ENCODE measurements at regions not wholly inside any gene's neighbourhood (a gene's known extent, or its start where the extent isn't known, plus 50 kb on each side); places are given as distances from the start of the nearest gene placed in this dataset.

GRCh38 chr19:30144802-30145201 lies 202.8 kb downstream of the URI1 start:
- H3K4me1 ChIP-seq (ENCODE audit: insufficient read depth): no peaks in the 10 kb centered on the region
- no peak overlapping the region for H3K4me3 ChIP-seq
- H2AFZ ChIP-seq: no peak overlapping the region
- TF ChIP-seq EZH2phosphoT487 (IDR thresholded peaks at IDR 0.05; ENCODE audit: low read depth, severe bottlenecking, unreplicated experiment) (no peak), EZH2 (IDR thresholded peaks at IDR 0.05; ENCODE audit: borderline replicate concordance) (no peak)
- TF ChIP-seq, protein P1, sequence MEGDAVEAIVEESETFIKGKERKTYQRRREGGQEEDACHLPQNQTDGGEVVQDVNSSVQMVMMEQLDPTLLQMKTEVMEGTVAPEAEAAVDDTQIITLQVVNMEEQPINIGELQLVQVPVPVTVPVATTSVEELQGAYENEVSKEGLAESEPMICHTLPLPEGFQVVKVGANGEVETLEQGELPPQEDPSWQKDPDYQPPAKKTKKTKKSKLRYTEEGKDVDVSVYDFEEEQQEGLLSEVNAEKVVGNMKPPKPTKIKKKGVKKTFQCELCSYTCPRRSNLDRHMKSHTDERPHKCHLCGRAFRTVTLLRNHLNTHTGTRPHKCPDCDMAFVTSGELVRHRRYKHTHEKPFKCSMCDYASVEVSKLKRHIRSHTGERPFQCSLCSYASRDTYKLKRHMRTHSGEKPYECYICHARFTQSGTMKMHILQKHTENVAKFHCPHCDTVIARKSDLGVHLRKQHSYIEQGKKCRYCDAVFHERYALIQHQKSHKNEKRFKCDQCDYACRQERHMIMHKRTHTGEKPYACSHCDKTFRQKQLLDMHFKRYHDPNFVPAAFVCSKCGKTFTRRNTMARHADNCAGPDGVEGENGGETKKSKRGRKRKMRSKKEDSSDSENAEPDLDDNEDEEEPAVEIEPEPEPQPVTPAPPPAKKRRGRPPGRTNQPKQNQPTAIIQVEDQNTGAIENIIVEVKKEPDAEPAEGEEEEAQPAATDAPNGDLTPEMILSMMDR (IDR thresholded peaks at IDR 0.05; ENCODE audit: poor library complexity): no peak
- no peaks in the 10 kb centered on the region for H3K36me3 ChIP-seq (replicated peaks; ENCODE audit: insufficient read depth, low read depth)
- 90% methylated on average over 18 of the region's 19 CpGs for WGBS (ENCODE audit: low lambda C conversion rate, missing lambda C conversion rate)
- H3K9me2 ChIP-seq (replicated peaks; ENCODE audit: insufficient read depth): no peaks in the 10 kb centered on the region
- no peaks in the 10 kb centered on the region for H3K27me3 ChIP-seq
- no peak overlapping the region for H3K27ac ChIP-seq
- no peaks in the 10 kb centered on the region for H3K79me2 ChIP-seq
- no peak overlapping the region for H3K4me2 ChIP-seq
- no peaks in the 10 kb centered on the region for H4K20me1 ChIP-seq (ENCODE audit: insufficient read depth, poor library complexity, severe bottlenecking)
- no peaks in the 10 kb centered on the region for H3K9me3 ChIP-seq (ENCODE audit: low read depth)
- DNase-seq (ENCODE audit: low spot score): no peak

DNA sequence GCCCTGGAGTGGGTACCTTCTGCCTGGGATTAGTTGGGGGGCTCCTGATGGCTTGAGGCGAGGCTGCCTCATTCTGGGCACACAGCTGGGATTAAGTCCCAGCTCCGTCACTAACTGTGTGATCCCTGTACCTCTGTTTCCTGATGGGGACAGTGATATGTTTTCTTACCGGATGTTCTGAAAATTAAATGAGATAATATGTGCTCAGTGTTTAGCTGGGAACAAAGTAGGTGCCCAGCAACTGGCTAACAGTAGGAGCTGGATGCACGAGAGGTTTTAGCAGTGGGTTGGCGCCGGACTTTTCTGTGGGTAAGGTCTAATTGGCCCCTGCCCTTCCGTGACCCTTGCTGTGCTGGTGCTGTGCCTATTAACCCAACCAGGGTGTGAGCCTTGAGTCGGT lies 203.4 kb downstream of the URI1 start:
- no peak overlapping the region for H3K4me2 ChIP-seq
- H3K4me1 ChIP-seq (ENCODE audit: insufficient read depth): no peaks in the 10 kb centered on the region
- H4K20me1 ChIP-seq (ENCODE audit: insufficient read depth, poor library complexity, severe bottlenecking): no peaks in the 10 kb centered on the region
- 92% methylated on average over 8 of the region's 8 CpGs for WGBS (ENCODE audit: low lambda C conversion rate, missing lambda C conversion rate)
- H2AFZ ChIP-seq: no peak overlapping the region
- H3K9me2 ChIP-seq (replicated peaks; ENCODE audit: insufficient read depth): no peaks in the 10 kb centered on the region
- no peak for DNase-seq (ENCODE audit: low spot score)
- H3K36me3 ChIP-seq (replicated peaks; ENCODE audit: insufficient read depth, low read depth): no peaks in the 10 kb centered on the region
- H3K27me3 ChIP-seq: no peaks in the 10 kb centered on the region
- H3K79me2 ChIP-seq: no peaks in the 10 kb centered on the region
- TF ChIP-seq EZH2 (IDR thresholded peaks at IDR 0.05; ENCODE audit: borderline replicate concordance) (no peak), EZH2phosphoT487 (IDR thresholded peaks at IDR 0.05; ENCODE audit: low read depth, severe bottlenecking, unreplicated experiment) (no peak)
- TF ChIP-seq, protein P1 (IDR thresholded peaks at IDR 0.05; ENCODE audit: poor library complexity): no peak
- H3K4me3 ChIP-seq: no peak overlapping the region
- H3K9me3 ChIP-seq (ENCODE audit: low read depth): no peaks in the 10 kb centered on the region
- no peak overlapping the region for H3K27ac ChIP-seq

DNA sequence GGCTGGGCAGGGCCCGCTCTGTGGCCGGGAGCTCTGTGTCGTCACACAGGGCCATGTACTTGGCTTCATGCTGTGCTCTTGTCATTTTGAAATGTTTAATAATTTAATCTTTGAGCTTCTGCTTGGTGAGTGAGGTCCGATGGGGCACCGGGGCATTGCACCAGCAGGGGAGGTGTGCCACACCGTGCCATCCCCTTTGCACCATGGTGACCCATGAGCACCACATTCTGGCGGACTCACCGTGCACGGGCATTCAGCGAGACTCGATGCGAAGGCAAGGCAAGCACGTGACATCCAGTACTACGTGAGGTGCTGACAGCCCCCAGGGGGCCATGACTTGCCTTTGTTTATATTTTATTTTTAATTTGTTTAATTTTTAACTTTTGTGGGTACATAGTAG lies 204.3 kb downstream of the URI1 start:
- Histone ChIP-seq H3K27ac (no peak overlapping the region), H3K79me2 (no peaks in the 10 kb centered on the region), H3K36me3 (replicated peaks; ENCODE audit: insufficient read depth, low read depth) (no peaks in the 10 kb centered on the region), H3K9me3 (ENCODE audit: low read depth) (no peaks in the 10 kb centered on the region), H3K4me2 (no peak overlapping the region), H4K20me1 (ENCODE audit: insufficient read depth, poor library complexity, severe bottlenecking) (no peaks in the 10 kb centered on the region), H3K4me3 (no peak overlapping the region), H3K4me1 (ENCODE audit: insufficient read depth) (no peaks in the 10 kb centered on the region), H3K9me2 (replicated peaks; ENCODE audit: insufficient read depth) (no peaks in the 10 kb centered on the region), H3K27me3 (no peaks in the 10 kb centered on the region), H2AFZ (no peak overlapping the region)
- DNase-seq (ENCODE audit: low spot score): no peak
- 88% methylated on average over 14 of the region's 14 CpGs for WGBS (ENCODE audit: low lambda C conversion rate, missing lambda C conversion rate)
- TF ChIP-seq EZH2phosphoT487 (IDR thresholded peaks at IDR 0.05; ENCODE audit: low read depth, severe bottlenecking, unreplicated experiment) (no peak), EZH2 (IDR thresholded peaks at IDR 0.05; ENCODE audit: borderline replicate concordance) (no peak)
- TF ChIP-seq, protein P1 (IDR thresholded peaks at IDR 0.05; ENCODE audit: poor library complexity): no peak
